Stimulated activated CD8-positive, alpha-beta memory T cell treated with anti-CD3 and anti-CD28 coated beads, Interleukin-4, amount 100 ng/mL, for 1 hour (primary cell): ENCODE measurements at regions not wholly inside any gene's neighbourhood (a gene's known extent, or its start where the extent isn't known, plus 50 kb on each side); places are given as distances from the start of the nearest gene placed in this dataset.
"Not testable (repeated sequence)": the region's sequence is repeated elsewhere in the genome, so short reads cannot be mapped to it uniquely, and the experiment has no call there.

Experiments
- DNase-seq, 2 donors: peaks; one replicate each; pipeline ENCODE4 v3.0.0-alpha.2; 2020; ENCODE audit warnings: low read depth in 2 of 2, low spot score in 1 of 2

DNA sequence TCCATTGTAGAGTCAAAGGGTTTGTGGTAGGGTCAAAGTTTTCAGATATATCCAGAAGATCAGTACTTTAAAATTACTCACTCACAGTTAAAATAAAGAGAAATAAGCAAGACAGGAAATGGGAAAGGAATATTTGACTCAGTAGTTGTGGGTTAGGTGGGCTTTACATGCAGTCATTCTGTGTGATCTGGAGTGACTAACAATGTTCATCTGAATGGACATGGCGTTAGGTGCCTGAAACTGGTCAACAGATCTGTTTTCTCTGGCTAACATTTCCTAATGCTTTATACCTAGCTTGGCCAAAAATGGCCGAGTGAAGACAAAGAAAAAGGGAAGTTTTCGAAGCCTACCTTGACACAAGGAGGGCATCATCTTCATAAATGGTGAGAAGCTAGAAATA lies 133.4 kb upstream of the SATB1 start:
- DNase-seq, result no peak

DNA sequence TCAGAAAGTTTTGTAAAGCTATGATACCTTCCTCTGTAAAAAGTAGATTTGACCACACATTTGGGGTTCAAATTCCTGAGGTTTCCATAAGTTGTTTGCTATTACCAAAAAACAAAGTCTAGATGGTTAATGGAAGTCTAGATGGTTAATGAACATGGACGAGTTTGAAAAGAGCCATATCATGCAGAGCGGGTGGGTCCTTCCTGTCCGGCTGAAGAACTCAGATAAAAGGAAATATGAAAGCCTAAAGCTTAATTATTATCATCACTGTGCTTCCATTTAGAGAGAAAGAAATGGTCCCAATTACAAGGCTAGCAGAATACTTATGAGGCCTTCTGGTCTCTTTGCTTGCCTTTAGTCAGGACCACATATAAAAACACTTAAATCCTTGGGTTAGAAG lies 132.1 kb upstream of the SATB1 start:
- no peak for DNase-seq

DNA sequence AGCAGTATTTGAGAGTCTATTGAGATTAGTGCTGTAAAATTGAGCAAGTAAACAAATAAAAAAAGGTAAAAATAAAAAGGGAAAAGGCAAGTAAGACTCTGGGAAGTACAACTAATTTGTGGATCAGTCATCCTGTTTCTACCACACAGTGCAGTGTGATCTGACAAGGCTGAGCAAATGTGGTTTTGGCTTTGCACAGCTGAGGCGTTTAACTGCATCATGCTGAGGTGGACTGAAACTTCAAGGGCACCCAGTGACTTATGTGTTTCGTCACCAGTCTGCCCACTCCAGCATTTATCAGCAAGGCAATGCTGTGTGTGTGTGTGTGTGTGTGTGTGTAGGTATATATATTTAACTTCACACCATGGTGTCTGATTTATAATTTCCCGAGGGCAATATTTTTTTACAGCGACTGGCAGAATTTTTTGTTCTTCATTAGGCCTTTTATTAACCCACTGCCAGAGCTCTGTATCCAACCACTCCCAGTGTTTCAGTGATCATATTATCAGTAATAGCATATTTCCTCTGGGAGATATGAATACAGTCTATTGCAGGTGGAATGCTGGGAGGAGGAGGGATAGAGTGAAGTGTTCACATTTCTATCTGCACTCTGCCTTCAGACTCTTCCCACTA lies 131.5 kb upstream of the SATB1 start:
- peak in 1 of 2 donors; percentile 22 for DNase-seq

DNA sequence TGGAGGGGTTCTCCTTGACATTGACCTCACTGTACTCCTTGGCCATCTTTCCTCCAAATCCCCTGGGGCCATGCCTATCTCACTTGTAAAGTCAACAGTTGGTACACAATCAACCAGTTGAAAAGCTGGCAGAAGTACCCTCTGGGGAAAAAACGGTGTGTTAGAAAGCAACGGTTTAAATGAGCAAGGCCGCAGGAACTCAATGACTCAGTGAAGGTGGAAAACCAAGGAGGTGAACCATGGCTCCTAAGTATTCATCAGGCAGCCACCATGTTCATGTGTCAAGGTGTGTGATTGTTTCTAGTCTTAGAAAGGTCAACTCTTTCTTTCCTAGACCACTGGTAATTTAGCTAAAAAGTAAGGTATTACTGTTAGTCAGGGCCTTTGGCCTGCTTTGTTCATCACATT lies 130.9 kb upstream of the SATB1 start:
- no peak for DNase-seq

DNA sequence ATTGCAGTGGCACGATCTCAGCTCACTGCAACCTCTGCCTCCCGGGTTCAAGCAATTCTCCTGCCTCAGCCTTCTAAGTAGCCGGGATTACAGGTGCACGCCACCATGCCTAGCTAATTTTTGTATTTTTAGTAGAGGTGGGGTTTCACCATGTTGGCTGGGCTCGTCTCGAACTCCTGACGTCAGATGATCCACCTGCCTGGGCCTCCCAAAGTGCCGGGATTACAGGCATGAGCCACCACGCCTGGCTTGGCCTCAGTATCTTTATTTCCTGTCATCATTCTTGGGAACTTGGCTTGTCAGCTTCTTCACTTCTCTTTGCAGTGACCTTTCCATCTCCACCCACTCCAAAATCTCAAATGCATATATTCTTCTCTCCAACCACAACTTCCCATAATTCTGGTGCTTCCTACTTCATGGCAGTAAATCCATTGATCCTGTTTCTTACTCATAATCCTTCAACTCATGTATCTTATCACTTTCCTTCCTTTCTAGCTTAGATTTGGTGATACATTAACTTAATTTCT lies 127.5 kb upstream of the SATB1 start:
- DNase-seq, result not testable (repeated sequence)

DNA sequence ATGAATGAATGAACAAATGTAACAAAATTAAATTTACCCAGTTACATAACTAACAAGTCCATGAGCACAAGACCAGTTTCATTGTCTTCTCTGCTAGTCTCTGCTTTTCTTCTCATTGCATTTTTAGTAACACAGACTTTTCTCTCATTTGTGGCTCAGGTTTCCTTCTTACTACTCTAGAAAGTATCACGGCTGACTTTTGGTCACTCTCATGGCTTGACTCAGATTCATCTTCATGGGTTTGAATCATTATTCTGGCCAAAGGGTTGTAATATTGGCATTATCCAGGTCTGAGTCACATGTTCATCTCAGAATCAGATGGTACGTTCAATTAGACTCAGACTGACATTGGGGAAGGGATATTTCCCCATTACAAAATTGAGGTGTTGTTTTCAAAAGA lies 121.5 kb upstream of the SATB1 start:
- no peak for DNase-seq

DNA sequence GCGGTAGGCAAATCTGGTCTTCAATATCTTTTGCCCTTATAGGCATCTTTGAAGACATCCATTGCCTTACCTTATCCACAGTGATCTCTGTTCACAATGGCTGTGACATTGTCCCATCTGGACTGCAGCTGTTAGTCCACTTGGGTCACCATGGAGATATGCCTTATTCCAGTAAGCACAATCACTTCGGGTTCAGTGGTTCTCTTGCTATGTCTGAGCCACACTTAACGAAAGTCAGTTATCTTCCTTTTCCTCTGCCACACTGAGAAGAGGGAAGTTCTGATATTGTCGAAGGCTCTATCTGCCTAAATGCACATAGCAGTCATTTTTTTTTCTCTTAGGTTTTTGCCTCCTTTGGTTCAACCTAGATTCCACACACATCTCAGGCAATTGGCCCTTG lies 119.0 kb upstream of the SATB1 start:
- no peak for DNase-seq

DNA sequence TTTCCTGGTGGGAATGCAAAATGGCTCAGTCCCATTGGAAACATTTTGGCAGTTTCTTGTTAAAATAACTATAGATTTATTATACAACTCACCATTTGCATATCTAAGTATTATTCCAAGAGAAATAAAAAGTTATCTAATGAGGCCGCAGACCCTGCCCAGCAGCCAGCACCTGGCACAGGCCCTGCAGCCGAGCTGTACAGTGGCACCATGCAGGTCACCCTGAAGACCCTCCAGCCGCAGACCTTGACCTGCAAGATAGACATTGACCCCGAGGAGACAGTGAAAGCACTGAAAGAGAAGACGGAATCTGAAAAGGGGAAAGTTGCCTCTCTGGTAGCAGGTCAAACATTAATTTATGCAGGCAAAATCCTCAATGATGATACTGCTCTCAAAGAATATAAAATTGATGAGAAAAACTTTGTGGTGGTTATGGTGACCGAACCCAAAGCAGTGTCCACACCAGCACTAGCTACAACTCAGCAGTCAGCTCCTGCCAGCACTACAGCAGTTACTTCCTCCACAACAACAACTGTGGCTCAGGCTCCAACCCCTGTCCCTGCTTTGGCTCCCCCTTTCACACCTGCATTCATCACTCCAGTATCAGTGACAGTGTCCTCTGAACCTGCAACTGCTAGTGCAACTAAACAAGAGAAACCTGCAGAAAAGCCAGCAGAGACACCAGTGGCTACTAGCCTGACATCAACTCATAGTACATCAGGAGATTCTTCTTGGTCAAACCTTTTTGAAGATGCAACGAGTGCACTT lies 113.5 kb upstream of the SATB1 start:
- DNase-seq, result no peak

DNA sequence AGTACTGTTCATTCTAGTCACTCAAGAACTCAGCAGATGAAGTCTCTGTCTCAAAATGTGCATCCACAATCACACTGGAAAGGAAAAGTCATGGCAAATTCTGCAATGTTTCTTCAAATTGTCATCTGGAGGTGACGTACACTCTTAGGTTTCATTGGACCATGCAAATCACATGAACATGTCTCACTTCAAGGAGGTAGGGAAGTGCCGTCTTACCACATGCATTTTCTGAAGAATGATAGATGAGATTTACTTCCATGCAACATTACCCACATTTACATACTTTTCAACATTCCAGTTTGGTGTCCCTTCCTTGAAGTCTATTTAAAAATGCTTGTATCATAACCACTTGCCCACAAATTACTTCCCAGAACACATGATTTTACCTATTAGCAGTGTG lies 107.9 kb upstream of the SATB1 start:
- DNase-seq, result no peak

DNA sequence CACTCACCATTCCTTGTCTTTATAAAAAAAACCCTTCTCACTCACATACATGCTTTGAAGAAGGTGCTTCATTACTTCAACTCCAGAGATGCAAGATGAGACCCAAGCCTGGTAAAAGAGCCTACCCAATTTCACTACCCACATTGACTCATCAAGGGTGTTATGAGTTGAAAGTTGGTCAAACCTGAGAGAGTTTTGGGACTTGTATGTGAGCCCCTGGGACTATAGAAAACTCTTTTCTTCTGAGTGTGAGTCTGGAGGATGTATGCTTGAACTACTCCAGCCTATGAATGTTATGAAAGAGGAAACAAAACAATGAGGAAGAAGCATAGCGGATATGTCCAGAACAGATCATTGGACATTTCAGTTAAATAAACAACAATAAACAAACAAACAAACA lies 106.5 kb upstream of the SATB1 start:
- no peak for DNase-seq

DNA sequence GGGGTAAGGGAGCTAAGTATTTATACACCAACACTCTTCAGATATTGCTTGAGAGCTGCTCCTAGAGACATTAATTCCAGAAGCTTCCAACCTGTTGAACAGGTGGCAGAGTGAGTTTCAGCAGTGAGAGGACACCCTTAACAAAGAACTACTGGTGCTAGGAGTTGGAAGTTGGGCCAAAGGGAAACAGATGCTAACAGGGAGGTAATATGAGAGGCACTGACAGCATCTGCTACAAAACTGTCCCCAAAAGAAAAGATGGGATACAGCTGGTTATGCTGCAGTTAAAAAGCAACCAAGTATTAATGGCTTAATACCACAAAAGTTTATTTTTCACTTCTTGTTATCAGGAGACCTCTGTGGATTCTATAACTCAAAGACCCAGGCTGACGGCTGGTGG lies 104.5 kb upstream of the SATB1 start:
- DNase-seq, result no peak

DNA sequence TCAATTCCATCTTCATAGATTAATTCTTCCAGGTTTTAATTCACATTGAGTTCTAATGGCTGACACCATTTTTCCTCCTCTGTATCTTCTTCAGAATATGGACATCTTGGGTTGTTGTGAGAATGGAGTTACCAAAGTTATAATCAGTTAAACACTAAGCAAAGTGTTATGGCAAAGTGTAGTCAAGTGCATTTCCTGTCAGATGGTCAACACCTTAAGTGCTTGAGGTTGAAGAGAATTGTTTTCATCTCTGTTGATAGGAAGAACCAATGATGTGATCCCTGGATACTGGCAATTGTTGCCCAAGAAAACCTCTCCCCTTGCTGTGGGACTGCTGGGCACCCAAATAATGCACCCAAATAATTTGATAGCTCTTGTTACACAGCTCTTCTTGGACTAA lies 102.6 kb upstream of the SATB1 start:
- DNase-seq, result no peak

DNA sequence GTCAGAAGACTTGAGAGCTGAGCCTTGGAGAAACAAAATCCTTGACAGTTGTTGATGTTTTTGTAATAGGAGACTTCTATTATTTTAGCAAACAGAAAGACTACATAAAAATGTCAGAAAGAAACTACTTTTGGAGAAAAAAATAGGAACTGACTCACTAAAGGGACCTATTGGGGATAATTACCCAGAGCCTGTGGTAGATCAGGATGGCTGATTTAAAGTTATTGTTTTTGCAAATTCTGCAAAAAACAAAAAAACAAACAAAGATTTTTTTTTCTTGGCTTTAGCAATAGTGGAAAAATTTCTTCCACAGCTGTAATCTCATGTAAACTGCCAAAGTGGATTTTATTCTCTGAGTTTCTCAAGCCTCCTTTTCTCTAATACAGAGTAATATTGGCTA lies 101.5 kb upstream of the SATB1 start:
- no peak for DNase-seq

DNA sequence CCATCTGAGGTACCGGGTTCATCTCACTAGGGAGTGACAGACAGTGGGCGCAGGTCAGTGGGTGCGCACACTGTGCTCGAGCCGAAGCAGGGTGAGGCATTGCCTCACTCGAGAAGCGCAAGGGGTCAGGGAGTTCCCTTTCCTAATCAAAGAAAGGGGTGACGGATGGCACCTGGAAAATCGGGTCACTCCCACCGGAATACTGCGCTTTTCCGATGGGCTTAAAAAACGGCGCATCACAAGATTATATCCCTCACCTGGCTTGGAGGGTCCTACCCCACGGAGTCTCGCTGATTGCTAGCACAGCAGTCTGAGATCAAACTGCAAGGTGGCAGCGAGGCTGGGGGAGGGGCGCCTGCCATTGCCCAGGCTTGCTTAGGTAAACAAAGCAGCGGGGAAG lies 91.0 kb upstream of the SATB1 start:
- DNase-seq, result not testable (repeated sequence)

DNA sequence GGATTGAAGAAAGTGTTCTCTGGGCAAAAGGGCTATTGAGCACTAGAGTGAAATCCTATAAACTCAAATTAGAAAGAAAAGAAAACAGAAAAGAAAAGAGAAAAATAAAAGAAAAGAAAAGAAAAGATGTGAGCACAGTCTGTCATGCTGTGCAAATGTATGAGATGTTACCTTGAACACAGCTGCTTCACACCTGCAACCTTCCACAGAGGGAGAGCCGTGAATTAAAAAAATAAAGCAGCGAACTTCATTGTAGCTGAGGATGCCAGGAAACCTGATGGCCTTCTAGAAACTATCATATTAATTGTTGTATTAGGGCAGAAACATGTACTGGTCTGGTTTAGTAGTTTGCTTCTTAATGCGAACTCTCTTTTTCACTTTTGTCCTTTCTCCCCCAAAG lies 88.0 kb upstream of the SATB1 start:
- no peak for DNase-seq

DNA sequence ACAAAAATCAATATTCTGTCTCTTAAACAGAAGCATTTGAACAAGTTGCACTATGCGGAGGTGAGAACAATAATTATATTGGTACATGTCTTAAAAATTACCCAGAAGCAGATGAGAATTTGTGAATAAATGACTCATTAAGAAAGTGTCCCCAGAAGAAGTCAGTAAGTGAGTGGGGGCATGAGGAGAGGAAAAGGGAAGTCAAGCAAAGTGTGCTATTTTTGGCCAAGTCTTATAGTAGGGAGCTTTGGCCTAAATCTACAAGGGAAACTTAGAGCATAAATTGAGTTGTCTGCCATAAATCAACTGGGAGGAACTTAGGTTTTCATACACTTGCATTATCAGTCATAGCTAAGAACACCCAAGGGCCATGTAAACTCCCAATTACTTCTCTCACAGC lies 86.9 kb upstream of the SATB1 start:
- no peak for DNase-seq

DNA sequence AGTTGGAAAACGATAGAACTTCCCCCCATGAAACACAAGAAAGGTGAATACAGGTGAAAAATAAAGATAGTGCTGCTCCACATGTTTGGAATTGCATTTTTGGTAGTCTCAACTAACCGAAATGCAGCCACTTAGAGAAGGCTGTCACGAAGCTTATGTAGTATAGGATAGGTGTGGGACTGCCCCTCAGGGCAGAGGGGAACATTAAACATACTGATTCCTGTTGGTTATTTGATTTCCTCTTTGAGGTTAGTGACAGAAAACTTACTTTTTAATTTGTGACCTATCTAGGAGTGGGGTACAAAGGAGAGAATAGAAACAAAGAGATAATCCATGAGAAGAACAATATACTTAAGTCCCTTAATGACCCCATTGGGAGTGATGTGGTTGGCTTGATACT lies 85.8 kb upstream of the SATB1 start:
- no peak for DNase-seq

DNA sequence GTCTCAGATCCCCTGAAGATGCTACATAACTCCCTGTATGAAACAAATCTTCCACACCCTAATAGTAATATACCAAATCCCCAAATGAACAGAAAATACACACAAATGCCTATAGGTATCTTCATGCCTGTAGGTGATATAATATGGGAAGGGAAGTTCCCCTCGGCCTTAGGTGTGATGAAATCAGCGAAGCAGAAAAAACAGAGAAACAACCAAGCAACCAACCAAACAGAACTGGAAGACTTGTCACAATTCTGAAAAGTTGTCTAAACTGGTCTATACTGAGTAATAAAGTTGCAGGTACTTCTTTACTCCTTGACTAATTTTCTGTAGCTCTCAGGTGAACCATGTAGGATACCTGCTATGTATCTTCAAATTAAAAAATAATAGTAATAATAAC lies 82.2 kb upstream of the SATB1 start:
- DNase-seq, result no peak

DNA sequence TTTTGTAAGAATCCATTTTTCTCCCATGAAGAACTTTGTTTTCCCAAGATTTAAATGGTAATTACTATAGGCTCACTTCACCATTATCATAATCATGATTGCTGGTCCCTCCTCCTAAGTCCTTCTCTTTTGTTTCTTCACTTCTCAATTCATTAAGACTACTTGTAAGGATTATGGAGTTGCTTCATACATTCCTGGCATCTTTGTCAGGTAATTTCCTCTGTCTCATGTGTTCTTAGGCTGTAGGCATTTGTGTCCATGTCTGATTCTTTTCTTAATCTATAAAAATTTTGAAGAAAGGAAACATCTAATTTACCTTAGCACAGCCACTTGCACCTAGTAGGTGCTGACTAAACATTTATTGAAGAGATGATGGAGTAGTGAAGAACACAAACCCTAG lies 79.9 kb upstream of the SATB1 start:
- no peak for DNase-seq

DNA sequence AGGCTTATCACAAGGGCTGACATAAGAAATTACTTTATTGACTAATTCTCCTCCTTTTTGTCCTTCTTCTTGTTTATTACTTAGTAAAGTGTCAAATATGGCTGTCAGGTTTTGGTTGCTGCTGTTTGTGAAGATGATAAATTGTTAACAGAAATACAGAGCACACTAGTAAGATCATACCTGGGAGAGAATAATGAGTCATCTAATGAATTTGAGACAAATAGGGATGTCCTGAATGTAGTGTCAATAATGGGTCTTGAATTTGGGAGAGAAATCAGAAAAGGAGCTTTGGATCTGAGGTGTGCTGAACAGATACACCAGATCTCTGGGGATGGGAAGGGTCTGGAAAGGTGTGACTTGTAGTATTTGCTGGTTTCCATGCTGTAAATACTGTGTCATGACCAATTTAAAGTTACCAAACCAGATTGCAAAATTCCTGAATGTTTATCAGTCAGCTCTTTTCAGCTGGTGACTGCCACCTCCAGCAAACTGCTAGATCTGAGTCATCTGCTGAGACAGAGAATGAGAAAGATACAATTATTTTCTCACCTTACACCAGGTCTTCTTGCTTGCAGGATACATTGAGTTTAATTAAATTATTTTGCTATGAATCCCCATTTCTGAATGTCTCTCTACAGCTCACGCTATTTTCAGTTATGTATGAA lies 76.7 kb upstream of the SATB1 start:
- DNase-seq, result no peak

DNA sequence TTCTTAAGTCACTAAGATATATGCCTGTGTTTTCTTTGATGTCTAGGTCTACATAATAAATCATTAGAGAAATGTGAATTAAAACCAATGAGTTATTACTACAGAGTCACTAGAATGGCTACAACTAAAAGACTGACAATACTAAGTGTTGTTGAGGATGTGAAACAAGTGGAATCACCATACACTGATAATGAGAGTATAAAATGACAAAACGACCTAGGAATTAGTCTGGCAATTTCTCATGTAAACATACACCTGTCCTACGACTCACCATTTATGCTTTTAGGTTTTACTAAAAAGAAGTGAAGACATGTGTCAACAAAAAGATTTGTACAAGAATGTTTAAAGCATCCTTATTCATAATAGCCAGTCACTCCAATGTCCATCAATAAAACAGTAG lies 75.2 kb upstream of the SATB1 start:
- DNase-seq, result no peak

DNA sequence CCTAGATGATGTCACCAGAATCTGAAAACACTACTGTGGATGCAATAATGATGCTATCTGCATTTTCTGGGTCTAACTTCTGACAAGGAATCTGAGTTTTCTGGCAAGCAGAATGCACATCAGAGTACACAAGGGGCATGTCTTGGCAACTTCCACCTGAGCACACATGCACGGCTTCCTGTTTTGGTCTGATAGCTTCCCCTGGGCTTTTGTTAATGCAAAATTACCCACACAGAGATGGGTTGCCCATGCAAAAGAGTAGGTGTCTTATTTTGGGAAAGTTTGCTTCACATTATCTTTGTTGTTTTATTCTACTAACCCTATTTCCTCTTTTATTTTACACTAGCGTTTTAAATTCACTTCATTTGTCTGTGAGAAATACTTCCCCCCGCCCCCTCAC lies 74.2 kb upstream of the SATB1 start:
- DNase-seq, result no peak
